Karpas-422 (cell line): ENCODE measurements at regions not wholly inside any gene's neighbourhood (a gene's known extent, or its start where the extent isn't known, plus 50 kb on each side); places are given as distances from the start of the nearest gene placed in this dataset.

Experiments used
- DNase-seq: peaks from one replicate; pipeline ENCODE4 v3.0.0-alpha.2; 2015
- H2AFZ ChIP-seq: fragments of 200-600 bp; sonication (generic); 2 replicates; pipeline ENCODE4 v1.6.1; 2014; ENCODE audit warnings: antibody characterized with exemption, low read length, mixed read lengths
- H3K27ac ChIP-seq: fragments of 200-600 bp; sonication (generic); 2 replicates; pipeline ENCODE4 v1.5.1; 2014; ENCODE audit warnings: mild to moderate bottlenecking, low read length, moderate library complexity
- H3K27me3 ChIP-seq: fragments of 200-600 bp; sonication (generic); 2 replicates; pipeline ENCODE4 v1.6.1; 2014; ENCODE audit warnings: low read length, mixed read lengths
- H3K36me3 ChIP-seq: fragments of 200-600 bp; sonication (generic); 2 replicates; pipeline ENCODE4 v1.6.1; 2014; ENCODE audit warnings: low read length, mixed read lengths; ENCODE audit not compliant: insufficient read depth
- H3K4me1 ChIP-seq: fragments of 200-600 bp; sonication (generic); 2 replicates; pipeline ENCODE4 v1.6.1; 2014; ENCODE audit warnings: mild to moderate bottlenecking, low read length, mixed read lengths
- H3K4me2 ChIP-seq: fragments of 200-600 bp; sonication (generic); 2 replicates; pipeline ENCODE4 v1.6.1; 2014; ENCODE audit warnings: low read length, low read depth, mild to moderate bottlenecking; ENCODE audit not compliant: poor library complexity, severe bottlenecking
- H3K4me3 ChIP-seq: fragments of 200-600 bp; sonication (generic); 2 replicates; pipeline ENCODE4 v1.5.1; 2014; ENCODE audit warnings: mild to moderate bottlenecking, antibody characterized with exemption, low read length, mixed read lengths
- H3K79me2 ChIP-seq: fragments of 200-600 bp; sonication (generic); 2 replicates; pipeline ENCODE4 v1.6.1; 2014; ENCODE audit warnings: mild to moderate bottlenecking, low read length, mixed read lengths
- H3K9ac ChIP-seq: fragments of 200-600 bp; sonication (generic); 2 replicates; pipeline ENCODE4 v1.6.0; 2014; ENCODE audit warnings: low read length
- H3K9me2 ChIP-seq: fragments of 200-600 bp; sonication (generic), shearing (Covaris generic); replicated peaks from 2 replicates; pipeline ENCODE4 v1.6.0; 2014; ENCODE audit warnings: mild to moderate bottlenecking, low read length, moderate library complexity; ENCODE audit not compliant: insufficient read depth
- H3K9me3 ChIP-seq: fragments of 300-700, 200-600 bp; sonication (generic); 2 replicates; pipeline ENCODE4 v1.6.1; 2014; ENCODE audit warnings: low read length, mixed read lengths
- H4K20me1 ChIP-seq: fragments of 200-600 bp; sonication (generic); 2 replicates; pipeline ENCODE4 v1.6.1; 2014; ENCODE audit warnings: mild to moderate bottlenecking, antibody characterized with exemption, low read length, low read depth; ENCODE audit not compliant: insufficient read depth

- Histone ChIP-seq H3K4me2 (no peak overlapping the region), H3K27ac (no peak overlapping the region), H3K9me2 (no peaks in the 10 kb centered on the region), H3K79me2 (no peaks in the 10 kb centered on the region), H3K36me3 (no peaks in the 10 kb centered on the region), H3K27me3 (no peaks in the 10 kb centered on the region), H3K9ac (no peak overlapping the region), H4K20me1 (no peaks in the 10 kb centered on the region), H3K9me3 (peaks cover 6% of the 10 kb centered on the region; the same call in 1 of the 2 replicates), H3K4me3 (no peak overlapping the region), H2AFZ (no peak overlapping the region), H3K4me1 (no peaks in the 10 kb centered on the region)
- DNase-seq = no peak
Observed at GRCh38 chr11:91230647-91231046, 994.0 kb upstream of the FAT3 start.

DNA sequence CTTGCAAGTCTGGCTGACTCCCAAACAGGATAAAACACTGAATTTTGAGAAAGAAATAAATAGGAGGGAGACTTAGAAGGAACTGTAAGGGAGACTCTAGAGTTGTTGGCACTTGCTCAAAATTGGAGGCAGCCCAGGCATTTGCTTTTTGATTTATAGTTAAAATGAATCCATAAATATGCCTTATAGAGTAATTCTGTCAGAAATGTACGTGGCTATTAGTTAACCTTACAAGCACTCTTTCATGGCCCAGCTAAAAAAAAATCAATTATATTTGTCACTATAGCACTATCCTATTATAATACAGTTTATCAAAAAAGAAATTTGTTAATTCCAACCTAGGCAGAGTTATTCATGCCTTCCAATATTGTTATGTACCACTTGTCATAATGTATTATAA, 1000.0 kb upstream of the CHORDC1 start:
- Histone ChIP-seq H3K4me2 (no peak overlapping the region), H3K9me3 (peaks cover 3% of the 10 kb centered on the region; the same call in 1 of the 2 replicates), H2AFZ (no peak overlapping the region), H4K20me1 (no peaks in the 10 kb centered on the region), H3K36me3 (no peaks in the 10 kb centered on the region), H3K27ac (no peak overlapping the region), H3K9me2 (no peaks in the 10 kb centered on the region), H3K27me3 (no peaks in the 10 kb centered on the region), H3K79me2 (no peaks in the 10 kb centered on the region), H3K4me1 (no peaks in the 10 kb centered on the region), H3K4me3 (no peak overlapping the region), H3K9ac (no peak overlapping the region)
- no peak for DNase-seq

DNA sequence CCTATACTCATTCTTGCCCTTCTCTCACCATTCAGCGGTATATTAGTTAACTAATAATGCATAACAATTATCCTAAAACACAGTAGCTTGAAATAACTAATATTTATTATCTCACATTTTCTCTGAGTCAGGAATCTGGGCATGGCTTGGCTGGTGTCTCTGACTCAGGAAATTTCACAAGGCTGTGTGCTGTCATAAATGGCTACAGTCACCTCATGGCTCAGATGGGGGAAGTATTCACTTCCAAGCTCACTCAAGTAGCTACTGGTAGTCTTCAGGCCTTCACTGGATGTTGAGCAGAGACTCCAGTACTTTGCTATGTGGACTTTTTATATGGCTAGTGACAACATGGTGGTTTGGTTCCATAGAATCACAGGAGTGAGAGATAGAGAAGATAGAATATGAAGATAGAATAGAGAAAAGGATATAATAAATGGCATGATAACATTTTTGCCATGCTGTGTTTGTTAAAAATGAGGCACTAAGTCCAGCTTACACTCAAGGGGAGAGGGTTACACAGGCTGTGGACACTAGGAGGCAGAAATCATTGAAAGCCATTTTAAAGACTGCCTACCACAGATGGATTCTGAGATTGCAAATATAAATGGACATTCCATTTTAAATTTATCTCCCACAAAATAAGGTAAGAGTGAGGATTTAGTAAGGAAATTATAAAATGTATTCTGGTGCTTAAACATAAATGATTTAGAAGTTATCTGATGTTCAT, 997.8 kb upstream of the CHORDC1 start:
- Histone ChIP-seq H3K79me2 (no peaks in the 10 kb centered on the region), H3K27me3 (no peaks in the 10 kb centered on the region), H3K4me2 (no peak overlapping the region)

DNA sequence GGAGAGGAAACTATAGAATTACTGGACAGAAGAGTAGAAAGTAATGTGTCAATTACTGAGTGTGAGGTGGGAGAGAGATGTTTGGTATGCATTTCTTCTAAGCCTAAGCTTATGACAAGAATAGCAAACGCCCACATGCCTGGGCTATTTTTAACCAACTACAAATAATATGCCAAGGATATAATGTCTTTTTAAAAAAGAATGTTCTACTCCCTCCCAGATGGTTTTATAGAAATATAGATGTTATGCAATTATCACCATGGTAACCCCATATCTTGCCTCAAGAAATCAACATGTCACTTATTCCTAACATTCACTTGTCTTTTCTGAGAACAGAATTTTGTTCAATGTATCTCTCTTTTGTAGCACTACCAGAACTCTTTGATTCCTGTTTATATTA, 996.7 kb upstream of the CHORDC1 start:
- Histone ChIP-seq H3K9me2 (no peaks in the 10 kb centered on the region), H3K4me1 (no peaks in the 10 kb centered on the region), H3K36me3 (no peaks in the 10 kb centered on the region), H3K4me2 (no peak overlapping the region), H3K4me3 (no peak overlapping the region), H3K27ac (no peak overlapping the region), H3K27me3 (no peaks in the 10 kb centered on the region), H3K79me2 (no peaks in the 10 kb centered on the region), H3K9me3 (peaks cover 3% of the 10 kb centered on the region; the same call in 1 of the 2 replicates), H3K9ac (no peak overlapping the region), H4K20me1 (no peaks in the 10 kb centered on the region), H2AFZ (no peak overlapping the region)
- no peak for DNase-seq

More for the DNA sequence above, 997.8 kb upstream of the CHORDC1 start:
- no peak for DNase-seq
- no peaks in the 10 kb centered on the region; the same call in 1 of the 2 replicates for H3K9me3 ChIP-seq
- H3K4me3 ChIP-seq = no peak overlapping the region
- no peak overlapping the region for H2AFZ ChIP-seq
- no peaks in the 10 kb centered on the region for H3K4me1 ChIP-seq
- no peaks in the 10 kb centered on the region for H3K36me3 ChIP-seq
- H3K27ac ChIP-seq = no peak overlapping the region
- no peaks in the 10 kb centered on the region for H4K20me1 ChIP-seq
- H3K9ac ChIP-seq = no peak overlapping the region
- H3K9me2 ChIP-seq = no peaks in the 10 kb centered on the region

DNA sequence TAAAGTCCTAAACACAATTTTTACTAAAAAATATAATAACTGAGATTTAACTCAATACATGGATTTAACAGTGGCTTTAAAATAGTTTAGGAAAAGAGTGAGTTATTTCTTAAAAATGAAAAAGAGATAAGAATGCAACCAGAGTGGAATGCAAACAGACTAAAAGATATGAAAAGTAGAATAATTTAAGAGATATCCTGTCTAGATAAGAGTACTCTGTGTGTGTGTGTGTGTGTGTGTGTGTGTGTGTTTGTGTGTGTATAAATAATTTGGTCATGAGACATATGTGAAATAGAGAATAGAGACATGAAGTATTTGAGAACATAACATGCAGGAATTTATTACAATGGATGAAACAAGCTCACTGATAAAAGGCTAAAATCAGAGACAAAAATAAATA, 986.9 kb upstream of the CHORDC1 start:
- H3K9me3 ChIP-seq = peaks cover 15% of the 10 kb centered on the region; the same call in 1 of the 2 replicates
- no peaks in the 10 kb centered on the region for H3K9me2 ChIP-seq
- H3K9ac ChIP-seq = no peak overlapping the region
- H3K36me3 ChIP-seq = no peaks in the 10 kb centered on the region
- H3K4me3 ChIP-seq = no peak overlapping the region
- no peaks in the 10 kb centered on the region for H3K4me1 ChIP-seq
- H3K79me2 ChIP-seq = no peaks in the 10 kb centered on the region
- no peak overlapping the region for H2AFZ ChIP-seq
- no peak overlapping the region for H3K4me2 ChIP-seq
- DNase-seq = no peak
- H4K20me1 ChIP-seq = no peaks in the 10 kb centered on the region
- H3K27ac ChIP-seq = no peak overlapping the region
- H3K27me3 ChIP-seq = no peaks in the 10 kb centered on the region

GRCh38 chr11:91209306-91209705, 986.5 kb upstream of the CHORDC1 start:
- Histone ChIP-seq H3K27me3 (no peaks in the 10 kb centered on the region), H3K4me3 (no peak overlapping the region), H3K9me3 (peaks cover 19% of the 10 kb centered on the region; the same call in 1 of the 2 replicates), H3K4me2 (no peak overlapping the region), H3K27ac (no peak overlapping the region), H3K9me2 (no peaks in the 10 kb centered on the region), H2AFZ (no peak overlapping the region), H3K4me1 (no peaks in the 10 kb centered on the region), H3K79me2 (no peaks in the 10 kb centered on the region), H3K9ac (no peak overlapping the region), H3K36me3 (no peaks in the 10 kb centered on the region), H4K20me1 (no peaks in the 10 kb centered on the region)
- DNase-seq = no peak

DNA sequence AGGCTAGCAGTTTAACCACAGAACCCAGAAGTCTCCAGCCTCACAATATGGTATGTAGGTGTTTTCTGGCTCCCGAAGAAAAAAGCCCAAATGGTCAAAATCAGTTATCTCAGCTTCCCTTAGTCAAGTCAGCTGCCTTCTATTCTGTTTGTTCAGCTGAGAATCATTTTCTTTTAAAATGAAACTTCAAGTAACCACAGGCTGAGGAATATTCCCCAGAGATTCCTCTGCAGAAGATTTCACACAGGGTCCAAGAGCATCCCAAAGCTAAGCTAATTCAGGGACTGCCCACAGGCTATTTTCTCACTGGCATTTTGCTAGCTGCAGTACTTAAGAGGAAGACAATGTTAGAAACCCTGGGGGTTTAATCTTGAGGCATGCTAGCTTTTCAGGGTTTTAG, 977.0 kb upstream of the CHORDC1 start:
- peaks cover 10% of the 10 kb centered on the region; the same call in 1 of the 2 replicates for H3K9me3 ChIP-seq
- no peak overlapping the region for H2AFZ ChIP-seq
- no peaks in the 10 kb centered on the region for H3K27me3 ChIP-seq
- no peak overlapping the region for H3K4me2 ChIP-seq
- no peaks in the 10 kb centered on the region for H4K20me1 ChIP-seq
- H3K9ac ChIP-seq = no peak overlapping the region
- no peak overlapping the region for H3K4me3 ChIP-seq
- H3K27ac ChIP-seq = no peak overlapping the region
- H3K4me1 ChIP-seq = no peaks in the 10 kb centered on the region
- H3K9me2 ChIP-seq = peaks cover 12% of the 10 kb centered on the region; the same call in 1 of the 2 replicates
- H3K36me3 ChIP-seq = no peaks in the 10 kb centered on the region
- DNase-seq = no peak
- H3K79me2 ChIP-seq = no peaks in the 10 kb centered on the region

- Histone ChIP-seq H3K4me2 (no peak overlapping the region), H2AFZ (no peak overlapping the region), H3K27ac (no peak overlapping the region), H4K20me1 (no peaks in the 10 kb centered on the region), H3K4me3 (no peak overlapping the region), H3K9ac (no peak overlapping the region), H3K9me3 (0 out of 2 replicates have a peak, but pooled peaks cover 3% of the 10 kb centered on the region), H3K4me1 (no peaks in the 10 kb centered on the region), H3K9me2 (peaks cover 6% of the 10 kb centered on the region; the same call in 1 of the 2 replicates), H3K36me3 (no peaks in the 10 kb centered on the region), H3K79me2 (no peaks in the 10 kb centered on the region), H3K27me3 (no peaks in the 10 kb centered on the region)
- no peak for DNase-seq
Observed at GRCh38 chr11:91194546-91194945, 971.7 kb upstream of the CHORDC1 start.
